K562 (cell line): ENCODE measurements at regions not wholly inside any gene's neighbourhood (a gene's known extent, or its start where the extent isn't known, plus 50 kb on each side); places are given as distances from the start of the nearest gene placed in this dataset.

Experiments
- ATAC-seq: fragments of 200-7000 bp; cut with Tn5 transposase; 3 replicates; pipeline ENCODE4 v1.9.1; 2020; ENCODE audit warnings: moderate library complexity
- BruUV-seq: library from RNA; stranded (reverse); fragments of 400-500 nt; replicated peaks from 2 replicates; lab custom pipeline; 2021; lab: Mats Ljungman, UMichigan
- CTCF ChIA-PET: fragments of 300-600 bp; formaldehyde crosslinking; extraction: SDS; loops from one replicate; lab custom pipeline; 2021; ENCODE audit warnings: low intra/inter-chr PET ratio; lab: Yijun Ruan, JAX
- POLR2A ChIA-PET: fragments of 300-600, 350-650 bp; sonication (Branson Sonifier 250); formaldehyde crosslinking; extraction: SDS; loops from one replicate; lab custom pipeline; 2021; ENCODE audit warnings: antibody characterized with exemption, inconsistent platforms; lab: Yijun Ruan, JAX
- DNase-seq, 4 experiments: peaks; one replicate each; pipeline versions ENCODE4 v3.0.0 to v3.0.0-alpha.2; 2011 to 2018; ENCODE audit warnings: low spot score in 3 of 4, mixed read lengths in 3 of 4; ENCODE audit errors: extremely low read depth in 1 of 4
- FAIRE-seq: peaks from 2 replicates; lab custom pipeline; 2011; peaks lifted over from hg19 to GRCh38; lab: Jason Lieb, UNC
- H2AFZ ChIP-seq: 2 replicates; pipeline ENCODE4 v1.6.0; 2011; ENCODE audit warnings: low read depth, low read length, control low read depth, inconsistent platforms
- H3K27ac ChIP-seq: fragments of 200-600 bp; 3 replicates; pipeline ENCODE4 v1.8.0; 2011; ENCODE audit warnings: low read depth, mild to moderate bottlenecking, control low read depth, inconsistent platforms, low read length, moderate library complexity, mixed read lengths; ENCODE audit errors: extremely low read depth
- H3K27me3 ChIP-seq, 2 experiments: fragments of 300-600 bp in 1 of 2; 2 replicates in 1 of 2; 3 replicates in 1 of 2; pipeline versions ENCODE4 v1.6.0 to v1.8.0; 2011; ENCODE audit warnings: inconsistent platforms in 2 of 2, low read length in 2 of 2, mild to moderate bottlenecking in 1 of 2, mixed read lengths in 1 of 2, moderate library complexity in 1 of 2; ENCODE audit not compliant: control insufficient read depth in 2 of 2, insufficient read depth in 2 of 2
- H3K36me3 ChIP-seq: fragments of 300-600 bp; 3 replicates; pipeline ENCODE4 v1.8.0; 2011; ENCODE audit warnings: mild to moderate bottlenecking, low read length, inconsistent platforms; ENCODE audit not compliant: control insufficient read depth, insufficient read depth
- H3K4me1 ChIP-seq, 2 experiments: fragments of 200-600 bp in 1 of 2; replicated peaks in 1 of 2; 2 replicates in 1 of 2; 3 replicates in 1 of 2; pipeline versions ENCODE4 v1.5.1 to v1.8.0; 2011; ENCODE audit warnings: inconsistent platforms in 2 of 2, low read length in 2 of 2, mild to moderate bottlenecking in 1 of 2, mixed read lengths in 1 of 2, moderate library complexity in 1 of 2; ENCODE audit not compliant: control insufficient read depth in 2 of 2, insufficient read depth in 2 of 2
- H3K4me2 ChIP-seq: 2 replicates; pipeline ENCODE4 v1.6.1; 2011; ENCODE audit warnings: low read length, control low read depth, inconsistent platforms, mixed read lengths; ENCODE audit not compliant: insufficient read depth
- H3K4me3 ChIP-seq: fragments of 200-600 bp; sonication (generic), shearing (Covaris generic); 2 replicates; pipeline ENCODE4 v1.5.1; 2016; ENCODE audit warnings: control low read depth, inconsistent platforms
- H3K79me2 ChIP-seq: fragments of 200-600 bp; 3 replicates; pipeline ENCODE4 v1.8.0; 2011; ENCODE audit warnings: low read length, inconsistent platforms; ENCODE audit not compliant: control insufficient read depth, insufficient read depth
- H3K9ac ChIP-seq, 2 experiments: 2 replicates each; pipeline versions ENCODE4 v1.6.0 to v1.6.1; 2011; ENCODE audit warnings: low read depth in 2 of 2, low read length in 2 of 2, control low read depth in 1 of 2, inconsistent platforms in 1 of 2, mild to moderate bottlenecking in 1 of 2, mixed read lengths in 1 of 2; ENCODE audit not compliant: insufficient read depth in 1 of 2
- H3K9me1 ChIP-seq: one replicate; pipeline ENCODE4 v1.6.0; 2011; ENCODE audit warnings: inconsistent platforms, mild to moderate bottlenecking, low read length, moderate library complexity; ENCODE audit not compliant: control insufficient read depth, insufficient read depth
- H3K9me3 ChIP-seq: replicated peaks from 2 replicates; pipeline ENCODE4 v1.5.1; 2011; ENCODE audit warnings: low read depth, low read length, inconsistent platforms; ENCODE audit not compliant: control insufficient read depth, insufficient read depth
- H4K20me1 ChIP-seq: replicated peaks from 2 replicates; pipeline ENCODE4 v1.6.1; 2011; ENCODE audit warnings: low read length, inconsistent platforms, mixed read lengths; ENCODE audit not compliant: control insufficient read depth, insufficient read depth
- CUX1 ChIP-seq: fragments of 200-800 bp; sonication (Bioruptor generic); IDR thresholded peaks from 2 replicates; pipeline ENCODE4 v1.6.1; 2016; ENCODE audit warnings: missing genetic modification characterization, missing compliant biosample characterization
- MYNN ChIP-seq, 2 experiments: sonication (generic); formaldehyde crosslinking in 1 of 2; IDR thresholded peaks; 2 replicates each; pipeline versions ENCODE4 v1.5.0 to v1.6.1; 2016 to 2020; ENCODE audit warnings: antibody characterized with exemption in 1 of 2, missing genetic modification reagents in 1 of 2
- RNF2 ChIP-seq: sonication (generic); IDR thresholded peaks from 2 replicates; pipeline ENCODE4 v1.6.1; 2016
- SRF ChIP-seq, 2 experiments: fragments of 250-450, 450-650 bp in 1 of 2; sonication (Bioruptor Pico) in 1 of 2; sonication (generic) in 1 of 2; formaldehyde crosslinking; IDR thresholded peaks; 2 replicates each; pipeline versions ENCODE4 v1.5.0 to v1.5.1; 2020 to 2022; ENCODE audit warnings: mild to moderate bottlenecking in 1 of 2, missing genetic modification reagents in 1 of 2
- SRSF9 ChIP-seq: fragments of 200-400 bp; formaldehyde crosslinking; IDR thresholded peaks from 2 replicates; pipeline ENCODE4 v1.6.1; 2017; ENCODE audit warnings: low read depth, low read length, borderline replicate concordance
- ZBTB34 ChIP-seq: fragments of 250-450 bp; sonication (Bioruptor Pico); IDR thresholded peaks from 2 replicates; pipeline ENCODE4 v1.8.0; 2021; ENCODE audit warnings: mild to moderate bottlenecking, moderate library complexity
- ZKSCAN1 ChIP-seq: fragments of 150-350 bp; IDR thresholded peaks from 2 replicates; pipeline ENCODE4 v1.6.1; 2016; ENCODE audit warnings: low read depth, low read length
- ZNF121 ChIP-seq: sonication (generic); formaldehyde crosslinking; conservative IDR thresholded peaks from 2 replicates; pipeline ENCODE4 v1.8.0; 2022; ENCODE audit warnings: missing genetic modification reagents
- ZNF785 ChIP-seq: fragments of 250-450 bp; sonication (Bioruptor Pico); IDR thresholded peaks from 2 replicates; pipeline ENCODE4 v1.4.0; 2020; ENCODE audit warnings: mild to moderate bottlenecking
- WGBS: fragments of 100-300 bp; shearing (Covaris generic); methylation state at CpG from one replicate; pipeline ENCODE4 v1.1.6; 2016; ENCODE audit warnings: low coverage, mixed read lengths; ENCODE audit not compliant: insufficient coverage; ENCODE audit errors: missing lambda C conversion rate; 5-methylcytosine and 5-hydroxymethylcytosine counted together
- in situ Hi-C: fragments of 300-500 bp; cut with MboI; formaldehyde crosslinking; loops from 4 replicates; pipeline ENCODE4 v1.15.0; 2018; ENCODE audit warnings: inconsistent platforms, mixed read lengths
- intact Hi-C: fragments of 100-400 bp; cut with micrococcal nuclease; formaldehyde crosslinking; loops from 2 replicates; pipeline ENCODE4 v1.14.2; 2022

GRCh38 chr11:128215238-128215882 lies 372.0 kb downstream of the ETS1 start:
- Histone ChIP-seq H3K9me3 (peaks cover 2% of the 10 kb centered on the region; the same call in 1 of the 2 replicates), H3K4me3 (no peak overlapping the region), H3K79me2 (no peaks in the 10 kb centered on the region), H3K4me1 (no peaks in the 10 kb centered on the region), H3K9ac (no peak overlapping the region), H3K27ac (no peak overlapping the region), H3K27me3 (no peaks in the 10 kb centered on the region)
- BruUV-seq: no TSS peak
- 0% methylated on average over 19 of the region's 28 CpGs for WGBS
- FAIRE-seq: no peak
- CTCF ChIA-PET: interaction anchor here (0.6 kb wide), 1 partner anchor 30 kb away, joined by 4 read pairs; no protein-coding TSS in a partner anchor
- in situ Hi-C loops: no loop called here
- TF ChIP-seq SRSF9 (no peak), ZBTB34 (CRISPR knock-in tag) (no peak), ZNF785 (no peak), MYNN (IDR thresholded peaks at IDR 0.05) (no peak), MYNN (CRISPR knock-in tag; IDR thresholded peaks at IDR 0.05) (no peak), RNF2 (no peak), ZKSCAN1 (no peak), CUX1 (CRISPR knock-in tag) (no peak), SRF (CRISPR knock-in tag; IDR thresholded peaks at IDR 0.05) (no peak), ZNF121 (no peak)
- TF ChIP-seq, all 486 proteins: peak for 0
- Histone ChIP-seq H4K20me1 (no peaks in the 10 kb centered on the region), H2AFZ (no peak overlapping the region), H3K9me1 (no peaks in the 10 kb centered on the region), H3K36me3 (no peaks in the 10 kb centered on the region), H3K4me2 (no peak overlapping the region)
- DNase-seq: no peak
- no peak for ATAC-seq
- POLR2A ChIA-PET: no interaction called here
- intact Hi-C loops: no loop called here
